Nucleus accumbens (tissue), 56 donors: ENCODE measurements at regions not wholly inside any gene's neighbourhood (a gene's known extent, or its start where the extent isn't known, plus 50 kb on each side); places are given as distances from the start of the nearest gene placed in this dataset.
A peak's percentile ranks its signal among the peaks of the same experiment; 100 is the strongest.

Source experiments
- DNase-seq, 56 donors: peaks; one replicate each; lab custom pipeline; 2025; lab: John Stamatoyannopoulos, UW

- DNase-seq = no peak
Observed at GRCh38 chr9:1320051-1320557, 269.9 kb downstream of the DMRT2 start.

GRCh38 chr9:1320607-1321195 lies 270.5 kb downstream of the DMRT2 start:
- DNase-seq = no peak

- no peak for DNase-seq
Observed at GRCh38 chr9:1327467-1327866, 277.3 kb downstream of the DMRT2 start.

GRCh38 chr9:1328341-1328740 lies 278.2 kb downstream of the DMRT2 start:
- DNase-seq = no peak

GRCh38 chr9:1331546-1332038 lies 281.4 kb downstream of the DMRT2 start:
- DNase-seq = no peak

GRCh38 chr9:1332156-1332555 lies 282.0 kb downstream of the DMRT2 start:
- no peak for DNase-seq

- no peak for DNase-seq
Observed at GRCh38 chr9:1335174-1335573, 285.0 kb downstream of the DMRT2 start.

- no peak for DNase-seq
Observed at GRCh38 chr9:1337169-1337568, 287.0 kb downstream of the DMRT2 start.

GRCh38 chr9:1340390-1340789 lies 290.2 kb downstream of the DMRT2 start:
- no peak for DNase-seq

- no peak for DNase-seq
Observed at GRCh38 chr9:1353291-1353690, 303.1 kb downstream of the DMRT2 start.

GRCh38 chr9:1354086-1354485 lies 303.9 kb downstream of the DMRT2 start:
- no peak for DNase-seq

GRCh38 chr9:1354606-1355005 lies 304.4 kb downstream of the DMRT2 start:
- no peak for DNase-seq

- no peak for DNase-seq
Observed at GRCh38 chr9:1355656-1356055, 305.5 kb downstream of the DMRT2 start.

- DNase-seq = no peak
Observed at GRCh38 chr9:1362845-1363244, 312.7 kb downstream of the DMRT2 start.

- DNase-seq = no peak
Observed at GRCh38 chr9:1366276-1366675, 316.1 kb downstream of the DMRT2 start.

GRCh38 chr9:1369297-1369696 lies 319.1 kb downstream of the DMRT2 start:
- no peak for DNase-seq

GRCh38 chr9:1373445-1373844 lies 323.3 kb downstream of the DMRT2 start:
- no peak for DNase-seq

- DNase-seq = no peak
Observed at GRCh38 chr9:1383899-1384455, 333.8 kb downstream of the DMRT2 start.

- no peak for DNase-seq
Observed at GRCh38 chr9:1384816-1385215, 334.7 kb downstream of the DMRT2 start.

- DNase-seq = no peak
Observed at GRCh38 chr9:1386420-1386819, 336.3 kb downstream of the DMRT2 start.

GRCh38 chr9:1388216-1388615 lies 338.1 kb downstream of the DMRT2 start:
- DNase-seq = no peak

GRCh38 chr9:1400983-1401382 lies 350.8 kb downstream of the DMRT2 start:
- DNase-seq = peak in 3 of 56 donors; percentile 1 to 8 (median 3)
